K562 (cell line): ENCODE measurements at regions not wholly inside any gene's neighbourhood (a gene's known extent, or its start where the extent isn't known, plus 50 kb on each side); places are given as distances from the start of the nearest gene placed in this dataset.

Source experiments
- ATAC-seq: fragments of 200-7000 bp; cut with Tn5 transposase; 3 replicates; pipeline ENCODE4 v1.9.1; 2020; ENCODE audit warnings: moderate library complexity
- BruUV-seq: library from RNA; stranded (reverse); fragments of 400-500 nt; replicated peaks from 2 replicates; lab custom pipeline; 2021; lab: Mats Ljungman, UMichigan
- CTCF ChIA-PET: fragments of 300-600 bp; formaldehyde crosslinking; extraction: SDS; loops from one replicate; lab custom pipeline; 2021; ENCODE audit warnings: low intra/inter-chr PET ratio; lab: Yijun Ruan, JAX
- POLR2A ChIA-PET: fragments of 300-600, 350-650 bp; sonication (Branson Sonifier 250); formaldehyde crosslinking; extraction: SDS; loops from one replicate; lab custom pipeline; 2021; ENCODE audit warnings: antibody characterized with exemption, inconsistent platforms; lab: Yijun Ruan, JAX
- DNase-seq, 4 experiments: peaks; one replicate each; pipeline versions ENCODE4 v3.0.0 to v3.0.0-alpha.2; 2011 to 2018; ENCODE audit warnings: low spot score in 3 of 4, mixed read lengths in 3 of 4; ENCODE audit errors: extremely low read depth in 1 of 4
- FAIRE-seq: peaks from 2 replicates; lab custom pipeline; 2011; peaks lifted over from hg19 to GRCh38; lab: Jason Lieb, UNC
- H2AFZ ChIP-seq: 2 replicates; pipeline ENCODE4 v1.6.0; 2011; ENCODE audit warnings: low read depth, low read length, control low read depth, inconsistent platforms
- H3K27ac ChIP-seq: fragments of 200-600 bp; 3 replicates; pipeline ENCODE4 v1.8.0; 2011; ENCODE audit warnings: low read depth, mild to moderate bottlenecking, control low read depth, inconsistent platforms, low read length, moderate library complexity, mixed read lengths; ENCODE audit errors: extremely low read depth
- H3K27me3 ChIP-seq, 2 experiments: fragments of 300-600 bp in 1 of 2; 2 replicates in 1 of 2; 3 replicates in 1 of 2; pipeline versions ENCODE4 v1.6.0 to v1.8.0; 2011; ENCODE audit warnings: inconsistent platforms in 2 of 2, low read length in 2 of 2, mild to moderate bottlenecking in 1 of 2, mixed read lengths in 1 of 2, moderate library complexity in 1 of 2; ENCODE audit not compliant: control insufficient read depth in 2 of 2, insufficient read depth in 2 of 2
- H3K36me3 ChIP-seq: fragments of 300-600 bp; 3 replicates; pipeline ENCODE4 v1.8.0; 2011; ENCODE audit warnings: mild to moderate bottlenecking, low read length, inconsistent platforms; ENCODE audit not compliant: control insufficient read depth, insufficient read depth
- H3K4me1 ChIP-seq, 2 experiments: fragments of 200-600 bp in 1 of 2; replicated peaks in 1 of 2; 2 replicates in 1 of 2; 3 replicates in 1 of 2; pipeline versions ENCODE4 v1.5.1 to v1.8.0; 2011; ENCODE audit warnings: inconsistent platforms in 2 of 2, low read length in 2 of 2, mild to moderate bottlenecking in 1 of 2, mixed read lengths in 1 of 2, moderate library complexity in 1 of 2; ENCODE audit not compliant: control insufficient read depth in 2 of 2, insufficient read depth in 2 of 2
- H3K4me2 ChIP-seq: 2 replicates; pipeline ENCODE4 v1.6.1; 2011; ENCODE audit warnings: low read length, control low read depth, inconsistent platforms, mixed read lengths; ENCODE audit not compliant: insufficient read depth
- H3K4me3 ChIP-seq: fragments of 200-600 bp; sonication (generic), shearing (Covaris generic); 2 replicates; pipeline ENCODE4 v1.5.1; 2016; ENCODE audit warnings: control low read depth, inconsistent platforms
- H3K79me2 ChIP-seq: fragments of 200-600 bp; 3 replicates; pipeline ENCODE4 v1.8.0; 2011; ENCODE audit warnings: low read length, inconsistent platforms; ENCODE audit not compliant: control insufficient read depth, insufficient read depth
- H3K9ac ChIP-seq, 2 experiments: 2 replicates each; pipeline versions ENCODE4 v1.6.0 to v1.6.1; 2011; ENCODE audit warnings: low read depth in 2 of 2, low read length in 2 of 2, control low read depth in 1 of 2, inconsistent platforms in 1 of 2, mild to moderate bottlenecking in 1 of 2, mixed read lengths in 1 of 2; ENCODE audit not compliant: insufficient read depth in 1 of 2
- H3K9me1 ChIP-seq: one replicate; pipeline ENCODE4 v1.6.0; 2011; ENCODE audit warnings: inconsistent platforms, mild to moderate bottlenecking, low read length, moderate library complexity; ENCODE audit not compliant: control insufficient read depth, insufficient read depth
- H3K9me3 ChIP-seq: replicated peaks from 2 replicates; pipeline ENCODE4 v1.5.1; 2011; ENCODE audit warnings: low read depth, low read length, inconsistent platforms; ENCODE audit not compliant: control insufficient read depth, insufficient read depth
- H4K20me1 ChIP-seq: replicated peaks from 2 replicates; pipeline ENCODE4 v1.6.1; 2011; ENCODE audit warnings: low read length, inconsistent platforms, mixed read lengths; ENCODE audit not compliant: control insufficient read depth, insufficient read depth
- ATF7 ChIP-seq: fragments of 450-650 bp; IDR thresholded peaks from 2 replicates; pipeline ENCODE4 v1.7.1; 2014; ENCODE audit warnings: mild to moderate bottlenecking, moderate library complexity
- PCBP2 ChIP-seq: fragments of 200-400 bp; formaldehyde crosslinking; IDR thresholded peaks from 2 replicates; pipeline ENCODE4 v1.6.1; 2018; ENCODE audit warnings: low read length, low read depth, mild to moderate bottlenecking, moderate library complexity; ENCODE audit not compliant: poor library complexity, severe bottlenecking
- ZNF512 ChIP-seq: IDR thresholded peaks from 2 replicates; pipeline ENCODE4 v1.6.1; 2016; ENCODE audit warnings: missing genetic modification characterization, missing compliant biosample characterization
- WGBS: fragments of 100-300 bp; shearing (Covaris generic); methylation state at CpG from one replicate; pipeline ENCODE4 v1.1.6; 2016; ENCODE audit warnings: low coverage, mixed read lengths; ENCODE audit not compliant: insufficient coverage; ENCODE audit errors: missing lambda C conversion rate; 5-methylcytosine and 5-hydroxymethylcytosine counted together
- in situ Hi-C: fragments of 300-500 bp; cut with MboI; formaldehyde crosslinking; loops from 4 replicates; pipeline ENCODE4 v1.15.0; 2018; ENCODE audit warnings: inconsistent platforms, mixed read lengths
- intact Hi-C: fragments of 100-400 bp; cut with micrococcal nuclease; formaldehyde crosslinking; loops from 2 replicates; pipeline ENCODE4 v1.14.2; 2022
- TF ChIP-seq, protein P1 (sequence below): fragments of 450-650 bp; IDR thresholded peaks from 2 replicates; pipeline ENCODE4 v1.6.1; 2016; ENCODE audit warnings: antibody characterized with exemption
- TF ChIP-seq, protein P2 (sequence below), 2 experiments: fragments of 450-650 bp in 1 of 2; sonication (generic) in 1 of 2; formaldehyde crosslinking in 1 of 2; IDR thresholded peaks in 1 of 2; conservative IDR thresholded peaks in 1 of 2; 2 replicates each; pipeline versions ENCODE4 v1.6.1 to v1.8.1; 2016 to 2023; ENCODE audit warnings: mild to moderate bottlenecking in 2 of 2, moderate library complexity in 2 of 2, inconsistent platforms in 1 of 2, missing genetic modification reagents in 1 of 2

- FAIRE-seq (no peak), ATAC-seq (no peak), DNase-seq (no peak)
- Histone ChIP-seq H3K27me3 (no peaks in the 10 kb centered on the region), H3K36me3 (no peaks in the 10 kb centered on the region), H3K4me2 (no peak overlapping the region), H3K9ac (no peak overlapping the region), H3K4me3 (no peak overlapping the region), H3K79me2 (no peaks in the 10 kb centered on the region), H3K9me3 (no peaks in the 10 kb centered on the region)
- 16% methylated on average over 5 of the region's 5 CpGs for WGBS
- intact Hi-C loops, result no loop called here
- ChIA-PET CTCF (no interaction called here), POLR2A (no interaction called here)
- no TSS peak for BruUV-seq
- in situ Hi-C loops, result no loop called here
- TF ChIP-seq PCBP2 (peak; percentile 20), ATF7 (peak; percentile 20; the same call in 1 of the 2 replicates), ZNF512 (tag) (peak; percentile 54; the same call in 1 of the 2 replicates)
- TF ChIP-seq, protein P1, sequence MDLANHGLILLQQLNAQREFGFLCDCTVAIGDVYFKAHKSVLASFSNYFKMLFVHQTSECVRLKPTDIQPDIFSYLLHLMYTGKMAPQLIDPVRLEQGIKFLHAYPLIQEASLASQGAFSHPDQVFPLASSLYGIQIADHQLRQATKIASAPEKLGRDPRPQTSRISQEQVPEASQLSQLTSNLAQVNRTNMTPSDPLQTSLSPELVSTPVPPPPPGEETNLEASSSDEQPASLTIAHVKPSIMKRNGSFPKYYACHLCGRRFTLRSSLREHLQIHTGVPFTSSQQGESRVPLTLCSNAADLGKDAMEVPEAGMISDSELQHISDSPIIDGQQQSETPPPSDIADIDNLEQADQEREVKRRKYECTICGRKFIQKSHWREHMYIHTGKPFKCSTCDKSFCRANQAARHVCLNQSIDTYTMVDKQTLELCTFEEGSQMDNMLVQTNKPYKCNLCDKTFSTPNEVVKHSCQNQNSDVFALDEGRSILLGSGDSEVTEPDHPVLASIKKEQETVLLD, result no peak
- TF ChIP-seq, protein P2, sequence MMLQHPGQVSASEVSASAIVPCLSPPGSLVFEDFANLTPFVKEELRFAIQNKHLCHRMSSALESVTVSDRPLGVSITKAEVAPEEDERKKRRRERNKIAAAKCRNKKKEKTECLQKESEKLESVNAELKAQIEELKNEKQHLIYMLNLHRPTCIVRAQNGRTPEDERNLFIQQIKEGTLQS (IDR thresholded peaks at IDR 0.05), result peak; percentile 44
- TF ChIP-seq, protein P2 (CRISPR knock-in tag; conservative IDR thresholded peaks at IDR 0.05), result no peak
- TF ChIP-seq, all 486 proteins: peak for 4
- H3K27ac ChIP-seq, result no peak overlapping the region
- H3K4me1 ChIP-seq, result no peaks in the 10 kb centered on the region
- no peak overlapping the region for H2AFZ ChIP-seq
- H3K9me1 ChIP-seq, result no peaks in the 10 kb centered on the region
- H4K20me1 ChIP-seq, result no peaks in the 10 kb centered on the region
Measured at GRCh38 chr3:177451864-177452830, 254.9 kb upstream of the TBL1XR1 start.
